GM21526 (cell line): ENCODE measurements at regions not wholly inside any gene's neighbourhood (a gene's known extent, or its start where the extent isn't known, plus 50 kb on each side); places are given as distances from the start of the nearest gene placed in this dataset.

Experiments used
- ATAC-seq: cut with Tn5 transposase; IDR thresholded peaks from one replicate; pipeline ENCODE4 v1.9.1; 2021; ENCODE audit warnings: moderate library complexity; ENCODE audit not compliant: unreplicated experiment, low FRiP score

- no peak for ATAC-seq
Measured at GRCh38 chr18:25962919-25963318, 127.5 kb downstream of the SS18 start.

GRCh38 chr18:25962176-25962575, 128.2 kb downstream of the SS18 start:
- no peak for ATAC-seq

GRCh38 chr18:25957017-25957416, 133.4 kb downstream of the SS18 start:
- no peak for ATAC-seq

DNA sequence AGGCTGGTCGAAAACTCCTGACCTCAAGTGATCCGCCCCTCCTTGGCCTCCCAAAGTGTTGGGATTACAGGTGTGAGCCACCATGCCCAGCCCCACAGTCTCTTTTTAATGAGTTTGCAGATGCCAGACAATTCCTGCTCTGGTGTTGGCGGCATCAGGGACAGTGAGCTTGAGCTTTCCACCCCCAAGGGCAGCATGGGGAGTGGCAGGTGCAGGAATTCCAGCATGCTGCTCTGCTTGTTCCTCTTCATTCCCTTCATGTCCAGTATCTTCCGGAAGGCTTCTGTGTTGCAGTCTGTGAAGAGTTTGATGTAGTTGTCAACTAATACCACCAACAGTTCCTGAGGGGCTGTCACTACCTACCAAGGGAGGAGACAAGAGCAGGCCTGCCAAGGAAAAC, 137.3 kb downstream of the SS18 start:
- ATAC-seq, result no peak

DNA sequence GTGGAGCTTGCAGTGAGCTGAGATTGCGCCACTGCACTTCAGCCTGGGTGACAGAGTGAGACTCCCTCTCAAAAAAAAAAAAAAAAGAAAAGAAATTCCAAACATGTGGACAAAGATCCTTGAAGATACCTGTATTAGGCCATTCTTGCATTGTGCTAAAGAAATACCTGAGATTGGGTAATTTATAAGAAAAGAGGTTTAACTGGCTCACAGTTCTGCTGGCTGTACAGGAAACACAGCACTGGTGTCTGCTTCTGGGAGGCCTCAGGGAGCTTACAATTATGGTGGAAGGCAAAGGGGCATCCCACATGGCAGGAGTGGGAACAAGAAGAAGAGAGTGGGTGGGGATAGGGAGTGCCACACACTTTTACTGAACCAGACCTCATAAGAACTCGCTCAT, 140.1 kb downstream of the SS18 start:
- no peak for ATAC-seq

- ATAC-seq, result no peak
Measured at GRCh38 chr18:25946540-25946939, 143.9 kb downstream of the SS18 start.

- ATAC-seq, result no peak
Measured at GRCh38 chr18:25935356-25935755, 155.1 kb downstream of the SS18 start.

DNA sequence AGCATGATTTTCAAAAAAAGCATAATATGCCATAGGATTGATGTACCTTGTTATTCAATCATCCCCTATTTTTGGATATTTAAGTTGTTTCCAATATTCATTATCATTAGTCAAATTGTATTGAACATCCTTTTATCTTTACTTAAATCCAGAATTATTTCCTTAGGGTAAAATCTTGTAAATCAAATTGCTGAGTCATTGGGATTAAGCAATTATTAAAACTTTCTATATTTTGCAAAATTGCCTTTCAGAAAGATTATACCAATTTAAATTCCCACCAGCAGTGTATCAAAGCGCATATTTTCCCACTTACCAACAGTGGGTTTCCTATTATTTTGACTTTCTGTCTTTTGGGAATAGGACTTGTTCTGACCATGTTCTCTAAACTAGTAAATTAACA, 159.3 kb downstream of the SS18 start:
- ATAC-seq, result no peak

GRCh38 chr18:25929787-25930186, 160.6 kb downstream of the SS18 start:
- ATAC-seq, result no peak

DNA sequence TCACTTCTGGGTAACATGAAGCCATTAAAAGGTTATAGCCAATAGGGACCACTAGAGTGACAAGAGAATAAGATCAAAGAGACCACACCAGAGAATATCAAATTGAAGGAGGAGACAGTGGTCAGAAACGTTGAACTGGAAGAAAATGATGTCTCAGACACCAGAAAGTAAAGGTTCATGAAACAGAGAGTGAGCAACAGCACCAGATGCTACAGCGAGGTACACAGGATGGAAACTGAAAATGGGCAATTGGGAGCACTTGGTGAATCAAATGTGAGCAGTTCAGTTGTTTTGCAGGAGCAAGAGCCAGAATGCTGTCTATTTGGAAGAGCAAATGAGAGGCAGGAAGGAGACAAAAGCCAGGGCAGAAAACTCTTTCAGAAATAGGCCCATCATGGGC, 162.6 kb downstream of the SS18 start:
- ATAC-seq, result no peak

- no peak for ATAC-seq
Measured at GRCh38 chr18:25923193-25923592, 167.2 kb downstream of the SS18 start.

DNA sequence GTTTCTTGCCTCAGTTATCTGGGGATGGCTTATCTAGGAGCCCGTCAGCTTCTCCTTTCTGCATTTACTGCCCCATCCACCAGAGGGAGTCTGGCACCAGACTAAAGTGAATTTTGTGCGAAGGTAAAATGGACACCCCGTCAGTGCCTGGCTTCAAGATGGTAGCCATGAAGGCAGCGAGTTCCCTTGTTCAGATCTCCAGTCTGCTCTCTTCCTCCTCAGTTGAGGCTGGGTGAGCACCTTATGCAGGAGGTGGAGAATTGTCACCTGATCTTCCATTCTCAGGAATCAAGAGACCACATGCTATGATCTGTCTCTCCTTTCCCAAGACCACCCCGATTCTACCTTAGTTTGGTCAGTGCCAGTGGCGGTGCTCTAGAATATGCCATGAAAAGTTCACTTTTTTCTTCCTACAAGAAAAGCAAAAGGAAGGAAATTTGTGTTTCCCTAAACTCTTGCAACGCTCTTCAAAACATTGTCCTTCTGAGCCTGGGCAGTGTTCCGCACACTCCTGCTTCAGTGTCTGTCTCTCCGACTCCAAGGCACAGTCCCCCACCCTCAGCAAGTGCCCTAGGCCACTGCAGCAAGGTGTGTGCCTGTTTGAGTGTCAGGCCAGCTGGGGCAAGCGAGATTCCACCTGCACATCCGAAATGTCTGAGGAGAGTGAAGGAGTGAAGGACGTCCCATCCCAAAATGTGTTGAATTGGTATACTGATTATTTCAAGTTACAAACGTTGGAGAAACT, 168.6 kb downstream of the SS18 start:
- ATAC-seq, result peak; percentile 92

- ATAC-seq, result no peak
Measured at GRCh38 chr18:25915907-25916306, 174.5 kb downstream of the SS18 start.

- ATAC-seq, result no peak
Measured at GRCh38 chr18:25898965-25899364, 191.4 kb downstream of the SS18 start.

DNA sequence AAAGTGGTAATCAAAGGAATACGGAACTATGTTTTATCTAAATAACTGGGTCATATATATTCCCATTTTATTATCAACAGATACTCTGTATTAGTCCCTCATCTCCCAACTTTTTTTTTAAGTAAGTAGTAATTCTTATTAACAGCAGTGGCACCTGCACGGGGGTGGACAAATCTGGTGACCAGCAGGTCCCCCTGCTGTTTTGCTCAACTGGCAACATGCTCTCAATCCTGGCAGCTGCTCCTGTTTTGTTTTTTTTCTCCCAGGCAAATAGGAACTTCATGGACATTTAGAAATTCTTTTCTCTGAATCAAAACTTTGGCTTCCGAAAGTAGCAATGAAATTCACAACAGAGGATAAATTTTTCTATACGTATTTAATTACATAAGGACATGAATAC, 193.5 kb downstream of the SS18 start:
- no peak for ATAC-seq

DNA sequence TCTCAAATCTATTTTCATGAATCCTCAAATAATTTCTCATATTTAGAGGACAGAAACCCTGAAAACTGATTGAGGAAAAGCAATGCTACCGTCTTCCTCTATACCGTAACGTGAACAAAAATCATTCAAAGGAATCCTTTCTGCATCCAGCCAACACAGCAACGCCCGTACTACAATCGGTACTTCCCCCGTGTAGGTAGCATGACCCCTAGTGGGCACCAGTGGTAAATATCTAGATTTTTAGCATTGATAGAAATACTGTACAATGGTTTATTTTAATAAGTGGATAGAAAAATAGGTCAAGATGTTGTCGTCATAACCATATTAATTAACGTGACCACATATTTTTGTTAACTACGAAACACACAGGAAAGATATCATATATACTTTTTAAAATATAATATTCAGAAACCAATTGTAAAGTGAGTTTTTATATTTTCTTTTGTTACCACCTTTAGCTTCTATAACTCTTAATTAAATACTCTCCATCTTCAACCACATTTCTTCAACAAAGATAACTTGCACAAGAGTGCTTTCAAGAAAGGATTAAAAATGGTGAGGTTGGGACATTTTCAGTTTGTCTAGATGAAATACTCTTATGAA, 194.1 kb downstream of the SS18 start:
- ATAC-seq, result peak; percentile 55

DNA sequence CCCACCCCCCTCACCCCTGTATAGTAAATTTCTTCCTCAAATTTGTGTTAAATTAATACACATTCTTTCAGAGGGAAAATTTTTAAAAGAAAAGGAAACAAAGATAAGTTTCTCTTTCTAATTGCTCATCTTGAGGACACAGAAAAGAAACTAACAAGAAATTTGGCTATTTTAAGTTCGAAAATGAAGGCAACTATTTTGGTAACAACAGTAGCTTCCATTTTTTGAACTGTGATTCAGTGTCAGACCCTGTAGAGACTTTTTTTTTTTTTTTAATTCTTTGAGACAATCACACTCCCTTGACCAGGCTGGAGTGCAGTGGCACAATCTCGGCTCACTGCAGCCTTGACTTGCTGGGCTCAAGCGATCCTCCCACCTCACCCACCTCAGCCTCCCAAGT, 194.9 kb downstream of the SS18 start:
- peak; percentile 42 for ATAC-seq

- no peak for ATAC-seq
Measured at GRCh38 chr18:25886283-25886682, 204.1 kb downstream of the SS18 start.

DNA sequence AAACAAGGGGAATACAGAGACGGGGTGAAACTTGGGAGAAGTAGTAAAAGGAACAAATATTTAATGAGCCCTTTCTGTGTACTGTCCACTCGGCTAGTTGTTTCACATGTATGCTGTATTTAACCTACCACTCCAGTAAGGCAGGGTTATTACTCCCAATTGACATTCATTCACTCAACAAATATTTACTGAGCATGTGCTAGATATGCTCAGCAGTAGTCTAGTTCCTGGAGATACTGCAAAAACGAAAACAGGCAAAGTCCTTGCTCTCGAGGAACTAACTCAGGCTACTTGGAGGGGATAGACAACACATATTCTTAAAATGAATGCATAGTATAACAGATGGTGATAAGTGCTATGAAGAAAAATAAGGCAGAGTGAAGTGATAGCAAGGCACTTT, 207.3 kb downstream of the SS18 start:
- ATAC-seq, result no peak

- no peak for ATAC-seq
Measured at GRCh38 chr18:25881149-25881548, 209.3 kb downstream of the SS18 start.

DNA sequence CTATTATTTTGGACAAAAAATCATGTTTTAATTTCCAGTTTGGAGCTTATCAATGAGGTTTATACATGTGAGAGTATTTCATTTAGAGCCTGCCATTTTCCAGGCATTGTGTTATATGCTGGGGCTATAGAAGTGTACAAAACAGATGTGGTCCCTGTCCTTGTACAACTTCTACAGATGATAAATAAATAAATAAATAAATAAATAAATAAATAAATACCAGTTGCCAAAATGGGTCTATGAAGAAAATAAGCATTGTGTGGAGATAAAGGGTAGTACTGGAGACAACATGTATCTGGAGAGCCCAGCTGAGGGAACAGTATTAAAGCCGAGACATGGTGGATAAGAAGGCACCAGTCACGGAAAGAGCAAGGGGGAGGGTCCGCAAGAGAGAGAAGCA, 210.0 kb downstream of the SS18 start:
- no peak for ATAC-seq

DNA sequence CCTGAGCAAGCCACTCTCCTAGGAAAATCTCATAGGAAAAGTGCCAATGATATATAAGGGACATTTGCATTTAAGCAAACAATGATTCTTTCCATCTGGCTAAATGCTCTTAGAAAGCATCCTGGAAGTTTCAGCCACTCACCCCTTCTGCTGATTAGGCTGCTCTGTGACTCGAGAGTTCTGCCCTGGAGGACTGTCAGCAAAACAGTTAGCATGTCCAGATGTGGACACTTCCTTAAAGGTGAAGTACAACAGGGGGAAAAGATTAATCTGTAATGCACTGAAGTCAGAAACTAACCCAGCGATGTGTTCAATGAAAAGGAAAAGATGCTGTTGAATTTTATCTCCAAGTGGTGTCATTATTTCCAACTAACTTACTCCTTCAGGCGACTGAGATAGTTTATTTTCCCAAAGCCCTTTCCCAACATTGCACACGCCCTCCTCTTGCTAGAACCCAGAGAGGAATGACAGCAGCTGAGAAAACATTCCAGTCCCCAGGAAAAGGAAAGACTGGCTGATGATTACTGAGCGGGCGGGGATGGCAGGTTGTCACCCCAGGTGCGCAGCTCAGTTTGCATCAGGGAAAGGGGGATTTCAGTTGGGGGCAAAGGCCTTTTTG, 214.0 kb downstream of the SS18 start:
- no peak for ATAC-seq
